ENCODE measurements at regions not wholly inside any gene's neighbourhood (a gene's known extent, or its start where the extent isn't known, plus 50 kb on each side); places are given as distances from the start of the nearest gene placed in this dataset.

GRCh38 chr7:17422966-17423365 is 124.5 kb downstream of the AHR start:
- Histone ChIP-seq H2AFZ (no peak overlapping the region), H3K4me3 (ENCODE audit: low read depth, low read length) (no peak overlapping the region), H3K9ac (no peak overlapping the region), H3K79me2 (no peaks in the 10 kb centered on the region), H3K4me1 (no peaks in the 10 kb centered on the region), H3K27me3 (ENCODE audit: control insufficient read depth, insufficient read depth, low read length) (no peaks in the 10 kb centered on the region), H3K36me3 (ENCODE audit: control insufficient read depth, insufficient read depth, low read length) (no peaks in the 10 kb centered on the region), H3K27ac (no peak overlapping the region), H3K9me3 (ENCODE audit: control insufficient read depth, low read length) (no peaks in the 10 kb centered on the region), H3K4me2 (ENCODE audit: low read length) (no peak overlapping the region)
- no peak for TF ChIP-seq CTCF (IDR thresholded peaks at IDR 0.05)

- Histone ChIP-seq H3K79me2 (no peaks in the 10 kb centered on the region), H3K4me3 (ENCODE audit: low read depth, low read length) (no peak overlapping the region), H3K9ac (no peak overlapping the region), H2AFZ (no peak overlapping the region), H3K36me3 (ENCODE audit: control insufficient read depth, insufficient read depth, low read length) (no peaks in the 10 kb centered on the region), H3K4me2 (ENCODE audit: low read length) (no peak overlapping the region), H3K4me1 (no peaks in the 10 kb centered on the region), H3K27ac (no peak overlapping the region), H3K9me3 (ENCODE audit: control insufficient read depth, low read length) (no peaks in the 10 kb centered on the region), H3K27me3 (ENCODE audit: control insufficient read depth, insufficient read depth, low read length) (no peaks in the 10 kb centered on the region)
- no peak for TF ChIP-seq CTCF (IDR thresholded peaks at IDR 0.05)
These were observed 129.5 kb downstream of the AHR start for GRCh38 chr7:17427924-17428323.

- Histone ChIP-seq H3K27ac (no peak overlapping the region), H3K9ac (no peak overlapping the region), H3K79me2 (no peaks in the 10 kb centered on the region), H3K27me3 (ENCODE audit: control insufficient read depth, insufficient read depth, low read length) (no peaks in the 10 kb centered on the region), H3K36me3 (ENCODE audit: control insufficient read depth, insufficient read depth, low read length) (no peaks in the 10 kb centered on the region), H2AFZ (no peak overlapping the region), H3K4me2 (ENCODE audit: low read length) (no peak overlapping the region), H3K4me1 (no peaks in the 10 kb centered on the region), H3K4me3 (ENCODE audit: low read depth, low read length) (no peak overlapping the region), H3K9me3 (ENCODE audit: control insufficient read depth, low read length) (no peaks in the 10 kb centered on the region)
- TF ChIP-seq CTCF (IDR thresholded peaks at IDR 0.05): no peak
These were observed 131.1 kb downstream of the AHR start for GRCh38 chr7:17429579-17429978.

- H3K27me3 ChIP-seq (ENCODE audit: control insufficient read depth, insufficient read depth, low read length): no peaks in the 10 kb centered on the region
- no peak overlapping the region for H3K4me3 ChIP-seq (ENCODE audit: low read depth, low read length)
- no peaks in the 10 kb centered on the region for H3K36me3 ChIP-seq (ENCODE audit: control insufficient read depth, insufficient read depth, low read length)
- no peaks in the 10 kb centered on the region for H3K9me3 ChIP-seq (ENCODE audit: control insufficient read depth, low read length)
- no peaks in the 10 kb centered on the region for H3K79me2 ChIP-seq
- no peak overlapping the region for H3K9ac ChIP-seq
- no peak overlapping the region for H3K27ac ChIP-seq
- H3K4me2 ChIP-seq (ENCODE audit: low read length): no peak overlapping the region
- no peak for TF ChIP-seq CTCF (IDR thresholded peaks at IDR 0.05)
- no peak overlapping the region for H2AFZ ChIP-seq
- H3K4me1 ChIP-seq: no peaks in the 10 kb centered on the region
These were observed 134.3 kb downstream of the AHR start for GRCh38 chr7:17432793-17433192.

- no peak overlapping the region for H3K27ac ChIP-seq
- TF ChIP-seq CTCF (IDR thresholded peaks at IDR 0.05): no peak
These were observed 135.7 kb downstream of the AHR start for GRCh38 chr7:17434191-17434590.

More at GRCh38 chr7:17434191-17434590, 135.7 kb downstream of the AHR start:
- no peak overlapping the region for H3K4me2 ChIP-seq (ENCODE audit: low read length)
- no peaks in the 10 kb centered on the region for H3K36me3 ChIP-seq (ENCODE audit: control insufficient read depth, insufficient read depth, low read length)
- H2AFZ ChIP-seq: no peak overlapping the region
- H3K9me3 ChIP-seq (ENCODE audit: control insufficient read depth, low read length): no peaks in the 10 kb centered on the region
- H3K79me2 ChIP-seq: no peaks in the 10 kb centered on the region
- no peak overlapping the region for H3K4me3 ChIP-seq (ENCODE audit: low read depth, low read length)
- H3K27me3 ChIP-seq (ENCODE audit: control insufficient read depth, insufficient read depth, low read length): no peaks in the 10 kb centered on the region
- no peak overlapping the region for H3K9ac ChIP-seq
- H3K4me1 ChIP-seq: no peaks in the 10 kb centered on the region
